IPS DF 4.7 (cell line): ENCODE measurements at regions not wholly inside any gene's neighbourhood (a gene's known extent, or its start where the extent isn't known, plus 50 kb on each side); places are given as distances from the start of the nearest gene placed in this dataset.
A peak's percentile ranks its signal among the peaks of the same experiment; 100 is the strongest.

ENCODE experiments used
- DNase-seq: peaks from one replicate; pipeline ENCODE4 v3.0.0-alpha.2; 2013; ENCODE audit warnings: low spot score; ENCODE audit errors: extremely low read depth

- no peak for DNase-seq
These were observed 315.3 kb upstream of the MSX2 start for GRCh38 chr5:174409070-174409469.

- no peak for DNase-seq
These were observed 314.4 kb upstream of the MSX2 start for GRCh38 chr5:174409971-174410370.

- DNase-seq: no peak
These were observed 313.5 kb upstream of the MSX2 start for GRCh38 chr5:174410716-174411478.

DNA sequence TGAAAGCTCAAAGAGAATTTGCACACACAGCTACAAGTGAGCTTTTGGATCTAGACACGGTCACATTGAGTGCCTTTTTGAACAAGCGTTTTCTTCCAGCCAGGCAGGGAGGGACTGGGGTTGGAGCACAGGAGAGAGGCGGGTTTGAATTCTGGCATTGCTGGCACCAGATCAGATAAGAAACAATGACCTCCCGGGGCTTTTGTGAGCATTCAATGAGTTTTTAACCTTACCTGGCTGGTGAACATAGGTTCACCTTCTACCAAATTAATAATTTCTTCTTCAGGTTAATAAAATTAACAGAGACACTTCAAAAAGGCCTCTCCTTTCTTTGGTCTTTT, 312.9 kb upstream of the MSX2 start:
- no peak for DNase-seq

DNA sequence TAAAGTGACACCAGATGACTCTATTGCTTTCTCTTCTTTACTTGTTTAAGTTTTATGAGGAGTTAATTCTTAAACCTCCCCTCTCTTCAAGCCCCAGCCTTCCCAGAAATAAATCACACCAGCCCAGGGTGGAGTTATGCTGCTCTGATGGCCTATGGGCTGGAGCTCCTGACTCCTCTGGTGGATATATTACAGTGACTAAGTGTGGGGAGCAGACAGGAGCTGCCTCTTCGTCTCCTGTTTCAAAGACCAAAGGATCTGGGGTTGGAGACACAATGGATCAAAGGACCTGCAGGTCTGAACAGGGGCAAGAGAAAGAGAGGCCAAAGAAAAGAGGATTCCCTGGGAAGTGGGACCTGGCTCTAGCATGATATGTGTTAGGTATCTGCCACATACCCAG, 312.0 kb upstream of the MSX2 start:
- no peak for DNase-seq

DNA sequence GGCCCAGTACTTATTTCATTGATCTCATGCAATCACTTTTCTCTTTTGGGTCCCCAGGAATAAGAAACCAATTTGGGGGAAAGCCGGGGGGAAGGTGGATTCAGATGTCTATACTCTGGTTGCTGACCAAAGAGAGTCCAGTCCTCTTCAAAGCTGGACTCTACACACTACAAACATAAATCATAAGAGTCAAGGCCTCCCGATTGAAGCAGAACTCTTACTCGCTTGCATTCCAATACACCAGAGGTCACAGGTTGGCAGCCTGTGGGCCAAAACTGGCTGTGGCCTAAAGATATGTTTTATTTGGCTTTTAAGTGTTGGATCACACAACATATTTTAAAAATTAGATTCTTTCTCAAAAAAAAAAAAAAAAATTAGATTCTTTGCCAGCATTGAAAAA, 311.4 kb upstream of the MSX2 start:
- no peak for DNase-seq

DNA sequence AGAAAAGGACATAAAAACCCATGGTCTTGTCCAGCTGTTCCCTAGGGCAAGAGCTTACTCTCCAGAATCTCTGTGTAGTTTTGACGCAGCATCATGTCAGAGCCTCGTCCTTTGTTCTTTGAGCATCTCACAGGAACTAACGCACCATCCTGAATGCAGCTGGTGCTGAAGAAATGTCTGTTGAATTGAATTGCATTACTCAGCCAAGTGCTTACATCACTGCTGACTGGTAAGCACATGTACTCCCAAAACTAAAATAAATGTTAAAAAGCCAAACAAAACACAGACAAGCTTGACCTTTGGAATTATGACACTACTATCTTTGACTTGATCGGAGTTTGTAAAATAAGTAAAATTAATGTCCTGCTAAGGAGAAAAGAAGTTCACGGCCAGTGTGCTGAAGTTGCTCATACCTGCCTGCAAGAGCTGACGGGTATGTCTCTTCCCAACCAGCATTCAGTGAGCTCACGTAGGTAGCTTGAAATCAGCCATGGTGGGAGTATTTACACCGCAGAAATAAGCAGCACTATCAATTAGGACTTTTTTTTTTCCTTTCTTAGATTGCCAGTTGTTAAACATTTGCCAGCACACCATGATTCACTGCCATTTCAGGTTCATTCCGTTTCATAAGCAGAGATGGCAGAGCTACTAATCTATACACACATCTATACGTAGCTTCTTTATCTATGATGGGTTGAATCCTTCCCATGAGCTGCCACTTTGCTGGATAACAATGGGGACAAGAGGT, 310.6 kb upstream of the MSX2 start:
- no peak for DNase-seq

- DNase-seq: no peak
These were observed 310.1 kb upstream of the MSX2 start for GRCh38 chr5:174414315-174414710.

DNA sequence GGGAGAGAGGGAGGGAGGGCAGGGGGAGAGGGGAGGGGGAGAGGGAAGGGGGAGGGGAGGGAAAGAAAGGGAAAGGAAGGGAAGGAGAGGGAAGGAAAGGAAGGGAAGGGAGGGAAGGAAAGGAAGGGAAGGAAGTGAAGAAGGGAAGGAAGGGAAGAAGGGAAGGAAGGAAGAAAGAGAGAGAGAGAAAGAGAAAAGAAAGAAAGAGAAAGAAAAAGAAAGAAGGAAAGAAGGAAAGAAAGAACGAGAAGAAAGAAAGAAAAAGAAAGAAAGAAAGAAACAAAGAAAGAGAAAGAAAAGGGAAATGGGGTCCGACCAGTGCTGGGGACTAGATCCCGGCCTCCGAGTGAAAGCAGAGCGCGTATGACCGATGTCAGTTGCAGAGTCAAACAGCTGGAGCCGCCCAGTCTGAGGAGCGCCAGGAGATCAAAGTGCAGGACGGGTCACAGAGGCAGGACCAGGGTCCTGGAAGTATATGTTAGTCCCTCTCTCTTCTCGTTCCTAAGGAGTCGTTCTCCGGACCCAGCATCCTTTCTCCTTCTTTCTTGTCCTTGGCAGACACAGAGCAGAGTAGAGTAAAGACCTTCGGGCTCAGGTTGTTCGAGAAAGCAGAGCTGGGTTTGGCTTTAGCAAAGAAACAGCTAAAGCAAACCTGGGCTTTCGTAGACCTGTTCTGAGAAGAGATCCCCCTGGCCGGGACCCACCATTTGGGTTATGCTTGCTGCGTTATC, 305.4 kb upstream of the MSX2 start:
- no peak for DNase-seq

GRCh38 chr5:174419540-174420132, 304.7 kb upstream of the MSX2 start:
- peak; percentile 89 for DNase-seq

- no peak for DNase-seq
These were observed 303.6 kb upstream of the MSX2 start for GRCh38 chr5:174420651-174421407.

- no peak for DNase-seq
These were observed 303.0 kb upstream of the MSX2 start for GRCh38 chr5:174421408-174421805.

GRCh38 chr5:174423558-174423957, 300.8 kb upstream of the MSX2 start:
- DNase-seq: no peak

DNA sequence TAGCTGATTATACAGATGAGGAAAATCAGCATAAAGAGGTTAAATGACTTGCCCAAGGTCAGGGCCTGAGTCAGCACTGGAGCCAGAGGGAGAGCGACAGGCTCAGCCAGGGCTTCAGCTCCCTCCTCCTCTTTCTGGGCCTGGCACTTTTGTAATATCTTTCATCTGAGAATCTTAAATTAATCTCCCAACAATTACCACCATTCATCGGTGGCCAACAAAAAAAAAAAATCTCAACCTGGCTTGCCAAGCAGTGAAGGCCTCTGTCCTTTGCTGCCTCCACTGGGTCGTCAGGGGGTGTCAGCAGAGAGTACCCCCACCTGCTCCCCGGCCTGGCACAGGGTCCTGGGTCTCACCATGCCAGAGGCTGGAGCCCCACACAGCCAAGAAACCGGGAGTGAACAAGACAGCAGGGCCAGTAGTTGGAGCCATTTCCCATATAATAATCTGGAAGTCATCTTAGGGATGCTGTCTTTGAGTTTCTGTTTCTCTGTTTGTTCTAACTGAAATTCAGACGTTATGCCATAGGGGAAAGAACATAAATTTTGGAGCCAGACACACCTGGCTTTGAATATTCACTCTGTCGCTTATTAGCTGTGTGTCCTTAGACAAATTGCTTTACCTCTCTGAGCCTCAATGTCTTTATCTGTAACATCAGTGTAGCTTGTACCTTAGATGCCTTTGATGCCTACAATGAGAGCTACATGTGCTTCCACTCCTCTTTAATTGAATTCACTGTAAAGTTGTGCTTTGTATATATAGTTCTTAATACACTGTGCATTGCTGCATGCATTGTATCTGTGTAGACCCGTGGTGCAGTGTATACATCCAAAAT, 299.9 kb upstream of the MSX2 start:
- no peak for DNase-seq

DNA sequence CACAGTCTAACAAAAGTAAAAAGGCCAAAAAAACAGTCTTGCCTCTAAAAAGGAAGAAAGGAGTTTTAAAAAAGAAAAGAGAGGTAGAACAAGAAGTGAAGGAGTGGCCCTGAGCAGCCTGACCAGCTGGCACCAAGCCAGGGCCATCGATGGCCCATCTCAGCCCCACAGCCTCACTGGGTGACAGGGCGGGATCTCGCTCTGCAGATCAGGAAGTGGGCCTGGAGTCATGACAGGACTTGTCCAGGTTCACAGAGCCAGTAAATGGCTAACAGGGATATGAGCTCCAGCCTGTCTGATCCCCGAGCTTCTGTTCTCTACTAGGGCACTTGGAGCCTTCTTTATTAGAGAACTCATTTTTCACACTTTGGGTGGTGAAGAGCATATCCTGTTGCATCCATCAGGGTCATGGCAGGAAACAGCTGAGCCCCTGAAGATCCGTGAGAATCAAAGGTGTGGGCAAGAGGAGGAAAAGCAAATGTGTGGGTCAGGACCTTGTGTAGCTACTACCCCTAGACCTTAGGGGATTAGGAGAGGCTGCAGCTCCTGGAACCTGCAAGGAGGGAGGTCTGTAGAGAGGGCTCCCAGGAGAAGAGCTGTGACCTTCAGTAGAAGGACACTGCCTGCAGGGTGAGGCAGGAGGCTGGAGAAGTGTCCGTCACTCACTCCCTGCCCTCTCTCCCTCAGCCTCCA, 299.0 kb upstream of the MSX2 start:
- DNase-seq: no peak

DNA sequence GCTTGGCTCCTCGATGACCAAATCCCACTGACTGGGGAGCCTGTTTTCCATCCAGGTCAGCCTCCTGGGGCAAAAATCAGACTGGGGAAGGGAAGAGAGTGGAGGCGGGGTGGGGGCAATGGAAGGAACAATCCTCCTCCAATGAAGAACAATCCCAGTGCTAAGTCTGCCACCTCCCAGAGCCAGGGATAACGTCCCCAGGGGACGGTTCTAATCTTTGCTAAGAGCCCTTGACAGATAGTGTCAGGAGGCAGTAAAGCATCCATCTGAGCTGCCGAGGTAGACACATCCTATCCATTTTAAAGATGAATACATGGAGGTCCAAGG, 298.5 kb upstream of the MSX2 start:
- DNase-seq: no peak

DNA sequence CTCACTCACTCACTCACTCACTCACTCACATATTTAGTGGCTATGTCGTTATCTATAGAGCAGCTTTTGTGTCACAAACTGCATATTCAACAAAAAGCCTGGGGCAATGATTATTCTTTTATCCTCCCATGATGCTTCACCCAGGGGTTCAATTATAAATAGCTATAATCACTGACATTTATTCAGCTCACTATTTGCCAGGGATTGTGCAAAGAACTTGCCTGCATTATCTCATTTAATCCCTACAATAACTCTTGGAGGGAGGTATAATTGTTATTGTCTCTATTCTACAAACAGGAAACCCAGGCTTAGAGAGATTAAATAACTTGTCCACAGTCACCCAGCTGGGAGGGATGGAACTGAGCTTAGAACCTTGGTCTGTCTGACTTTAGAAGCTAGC, 298.0 kb upstream of the MSX2 start:
- no peak for DNase-seq

DNA sequence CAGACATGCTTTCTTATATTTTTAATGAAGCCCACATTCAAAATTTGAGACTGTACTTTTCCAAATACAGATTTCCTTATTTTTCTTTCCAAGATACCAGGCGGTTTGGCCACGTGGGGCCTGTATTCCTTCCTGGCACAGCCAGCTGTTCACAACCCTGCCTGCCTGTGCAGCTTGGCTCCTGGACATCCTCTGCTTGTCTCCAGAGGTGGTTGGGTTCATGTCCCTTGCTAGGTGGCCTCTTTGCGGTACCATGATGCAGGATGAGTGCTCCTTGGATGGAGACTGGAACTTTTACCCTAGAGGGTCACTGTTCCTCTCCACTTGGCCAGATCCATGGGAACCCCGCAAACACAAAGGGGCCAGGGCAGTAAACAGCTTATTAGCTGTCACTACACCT, 297.5 kb upstream of the MSX2 start:
- no peak for DNase-seq

GRCh38 chr5:174427304-174427703, 297.1 kb upstream of the MSX2 start:
- DNase-seq: no peak

GRCh38 chr5:174428895-174429294, 295.5 kb upstream of the MSX2 start:
- no peak for DNase-seq
